ENCODE measurements at regions not wholly inside any gene's neighbourhood (a gene's known extent, or its start where the extent isn't known, plus 50 kb on each side); places are given as distances from the start of the nearest gene placed in this dataset.

GRCh38 chr13:79684371-79684770 lies 203.4 kb downstream of the NDFIP2 start:
- no peak for DNase-seq

- no peak for DNase-seq
These were observed 201.2 kb downstream of the NDFIP2 start for GRCh38 chr13:79682164-79682563.

GRCh38 chr13:79681069-79681468 lies 200.1 kb downstream of the NDFIP2 start:
- DNase-seq, result no peak

- DNase-seq, result no peak
These were observed 199.5 kb downstream of the NDFIP2 start for GRCh38 chr13:79680485-79680884.

- peak; percentile 3 for DNase-seq
These were observed 198.4 kb downstream of the NDFIP2 start for GRCh38 chr13:79679334-79679733.

- no peak for DNase-seq
These were observed 197.1 kb downstream of the NDFIP2 start for GRCh38 chr13:79678100-79678499.

- DNase-seq, result no peak
These were observed 195.1 kb downstream of the NDFIP2 start for GRCh38 chr13:79675931-79676660.

GRCh38 chr13:79674765-79675515 lies 194.0 kb downstream of the NDFIP2 start:
- DNase-seq, result no peak

- DNase-seq, result no peak
These were observed 193.0 kb downstream of the NDFIP2 start for GRCh38 chr13:79673993-79674377.

GRCh38 chr13:79673310-79673992 lies 192.5 kb downstream of the NDFIP2 start:
- DNase-seq, result no peak

- DNase-seq, result no peak
These were observed 190.5 kb downstream of the NDFIP2 start for GRCh38 chr13:79671420-79671819.

GRCh38 chr13:79668201-79668752 lies 187.3 kb downstream of the NDFIP2 start:
- DNase-seq, result no peak

GRCh38 chr13:79667771-79668170 lies 186.8 kb downstream of the NDFIP2 start:
- no peak for DNase-seq

GRCh38 chr13:79663977-79664636 lies 183.2 kb downstream of the NDFIP2 start:
- DNase-seq, result no peak

- no peak for DNase-seq
These were observed 182.5 kb downstream of the NDFIP2 start for GRCh38 chr13:79663435-79663834.

- no peak for DNase-seq
These were observed 181.9 kb downstream of the NDFIP2 start for GRCh38 chr13:79662882-79663281.

- no peak for DNase-seq
These were observed 179.4 kb downstream of the NDFIP2 start for GRCh38 chr13:79660361-79660760.

- no peak for DNase-seq
These were observed 178.2 kb downstream of the NDFIP2 start for GRCh38 chr13:79659121-79659521.

- DNase-seq, result no peak
These were observed 177.5 kb downstream of the NDFIP2 start for GRCh38 chr13:79658333-79658975.

GRCh38 chr13:79655509-79655908 lies 174.6 kb downstream of the NDFIP2 start:
- no peak for DNase-seq

GRCh38 chr13:79654520-79654919 lies 173.6 kb downstream of the NDFIP2 start:
- no peak for DNase-seq

- DNase-seq, result no peak
These were observed 169.7 kb downstream of the NDFIP2 start for GRCh38 chr13:79650688-79651087.

All from NCI-H2081 treated with DMSO at 0.1 percent for 48 hours (cell line).